GM12878 (cell line): ENCODE measurements at regions not wholly inside any gene's neighbourhood (a gene's known extent, or its start where the extent isn't known, plus 50 kb on each side); places are given as distances from the start of the nearest gene placed in this dataset.

Experiments used
- ATAC-seq: fragments of 200-7000 bp; cut with Tn5 transposase; 3 replicates; pipeline ENCODE4 v1.9.1; 2020; ENCODE audit warnings: mild to moderate bottlenecking, moderate library complexity
- BruUV-seq: library from RNA; stranded (reverse); fragments of 400-500 nt; replicated peaks from 2 replicates; lab custom pipeline; 2021; lab: Mats Ljungman, UMichigan
- CTCF ChIA-PET: fragments of 300-600 bp; sonication (Branson Sonifier 250); formaldehyde crosslinking; extraction: SDS; loops from one replicate; lab custom pipeline; 2021; ENCODE audit warnings: inconsistent platforms; lab: Yijun Ruan, JAX
- POLR2A ChIA-PET: fragments of 350-600 bp; formaldehyde crosslinking; extraction: SDS; loops from one replicate; lab custom pipeline; 2021; ENCODE audit warnings: inconsistent platforms; lab: Charles Lee
- RAD21 ChIA-PET: fragments of 300-600 bp; sonication (Branson Sonifier 250); formaldehyde crosslinking; loops from one replicate; lab custom pipeline; 2023; ENCODE audit warnings: antibody characterized with exemption; ENCODE audit not compliant: unreplicated experiment; lab: Charles Lee
- SMC1A ChIA-PET: fragments of 300-600 bp; sonication (Branson Sonifier 250); formaldehyde crosslinking; loops from one replicate; lab custom pipeline; 2023; ENCODE audit not compliant: unreplicated experiment, uncharacterized antibody; lab: Charles Lee
- DNase-seq: peaks from one replicate; pipeline ENCODE4 v3.0.0-alpha.2; 2011; ENCODE audit warnings: low read depth, low spot score
- FAIRE-seq: peaks from 3 replicates; lab custom pipeline; 2011; peaks lifted over from hg19 to GRCh38; lab: Jason Lieb, UNC
- H2AFZ ChIP-seq: 2 replicates; pipeline ENCODE4 v1.6.0; 2011; ENCODE audit warnings: low read depth, low read length, control low read depth; ENCODE audit not compliant: control insufficient read depth
- H3K27ac ChIP-seq: 2 replicates; pipeline ENCODE4 v1.5.1; 2011; ENCODE audit warnings: control low read depth; ENCODE audit not compliant: control insufficient read depth, insufficient read depth
- H3K27me3 ChIP-seq, 2 experiments: replicated peaks in 1 of 2; 2 replicates each; pipeline versions ENCODE4 v1.6.0 to v1.6.1; 2011; ENCODE audit warnings: low read length in 1 of 2; ENCODE audit not compliant: control insufficient read depth in 2 of 2, insufficient read depth in 2 of 2
- H3K36me3 ChIP-seq, 2 experiments: 2 replicates each; pipeline ENCODE4 v1.5.1; 2011; ENCODE audit warnings: low read length in 1 of 2; ENCODE audit not compliant: control insufficient read depth in 2 of 2, insufficient read depth in 2 of 2
- H3K4me1 ChIP-seq: 2 replicates; pipeline ENCODE4 v1.6.1; 2011; ENCODE audit warnings: mild to moderate bottlenecking, low read length, moderate library complexity, mixed read lengths; ENCODE audit not compliant: control insufficient read depth, insufficient read depth
- H3K4me2 ChIP-seq: 2 replicates; pipeline ENCODE4 v1.6.0; 2011; ENCODE audit warnings: control low read depth; ENCODE audit not compliant: control insufficient read depth, insufficient read depth
- H3K4me3 ChIP-seq: fragments of 200-600 bp; sonication (generic); 2 replicates; pipeline ENCODE4 v1.5.1; 2016
- H3K79me2 ChIP-seq: 2 replicates; pipeline ENCODE4 v1.6.0; 2011; ENCODE audit warnings: low read length; ENCODE audit not compliant: control insufficient read depth, insufficient read depth
- H3K9ac ChIP-seq: 2 replicates; pipeline ENCODE4 v1.8.0; 2011; ENCODE audit warnings: low read length, control low read depth, mixed read lengths; ENCODE audit not compliant: control insufficient read depth, insufficient read depth
- H3K9me3 ChIP-seq: replicated peaks from 3 replicates; pipeline ENCODE4 v1.5.1; 2011; ENCODE audit warnings: mild to moderate bottlenecking, low read length; ENCODE audit not compliant: control insufficient read depth, insufficient read depth
- H4K20me1 ChIP-seq: 2 replicates; pipeline ENCODE4 v1.6.0; 2011; ENCODE audit not compliant: control insufficient read depth, insufficient read depth
- CBX3 ChIP-seq: fragments of 200-600 bp; sonication (generic); IDR thresholded peaks from 2 replicates; pipeline ENCODE4 v1.6.1; 2016; ENCODE audit warnings: low read depth, borderline replicate concordance
- CEBPB ChIP-seq, 2 experiments: fragments of 150-350 bp in 1 of 2; IDR thresholded peaks; 2 replicates each; pipeline ENCODE4 v1.6.1; 2012 to 2014; ENCODE audit warnings: low read depth in 2 of 2, low read length in 2 of 2, borderline replicate concordance in 1 of 2, inconsistent platforms in 1 of 2
- EZH2 ChIP-seq: IDR thresholded peaks from 2 replicates; pipeline ENCODE4 v1.6.1; 2012; ENCODE audit warnings: low read depth, mild to moderate bottlenecking, control low read depth, inconsistent platforms, low read length, borderline replicate concordance; ENCODE audit not compliant: control insufficient read depth
- NFYB ChIP-seq: IDR thresholded peaks from 2 replicates; pipeline ENCODE4 v1.6.1; 2011; ENCODE audit warnings: low read depth, mild to moderate bottlenecking, low read length, improper control_type of control experiment, moderate library complexity; ENCODE audit not compliant: insufficient read depth
- RELB ChIP-seq: fragments of 450-650 bp; IDR thresholded peaks from 2 replicates; pipeline ENCODE4 v1.6.1; 2017; ENCODE audit warnings: low read depth, mild to moderate bottlenecking, moderate library complexity
- SKIL ChIP-seq: fragments of 450-650 bp; IDR thresholded peaks from 2 replicates; pipeline ENCODE4 v1.6.1; 2017; ENCODE audit warnings: mild to moderate bottlenecking, low read depth, inconsistent platforms; ENCODE audit not compliant: poor library complexity, severe bottlenecking
- SMAD5 ChIP-seq: IDR thresholded peaks from 2 replicates; pipeline ENCODE4 v1.6.1; 2016; ENCODE audit warnings: antibody characterized with exemption, low read depth
- SREBF2 ChIP-seq: IDR thresholded peaks from 2 replicates; pipeline ENCODE4 v1.6.1; 2012; ENCODE audit warnings: mild to moderate bottlenecking, low read length
- WRNIP1 ChIP-seq: IDR thresholded peaks from 2 replicates; pipeline ENCODE4 v1.6.1; 2011; ENCODE audit warnings: low read depth, low read length, improper control_type of control experiment, borderline replicate concordance
- ZNF217 ChIP-seq: fragments of 450-650 bp; IDR thresholded peaks from 2 replicates; pipeline ENCODE4 v1.6.1; 2017; ENCODE audit warnings: antibody characterized with exemption, mild to moderate bottlenecking
- ZNF24 ChIP-seq: fragments of 450-650 bp; IDR thresholded peaks from 2 replicates; pipeline ENCODE4 v1.6.1; 2017; ENCODE audit warnings: antibody characterized with exemption, mild to moderate bottlenecking
- WGBS: methylation state at CpG from one replicate; pipeline ENCODE4 v1.1.6; 2016; ENCODE audit warnings: low lambda C conversion rate; ENCODE audit not compliant: insufficient replicate concordance, insufficient coverage; ENCODE audit errors: missing lambda C conversion rate; 5-methylcytosine and 5-hydroxymethylcytosine counted together
- in situ Hi-C: fragments of 300-500 bp; cut with MboI; formaldehyde crosslinking; loops from 9 replicates; pipeline ENCODE4 v1.14.3; 2018; ENCODE audit warnings: mixed read lengths
- intact Hi-C: fragments of 100-400 bp; cut with micrococcal nuclease; formaldehyde crosslinking; loops from one replicate; pipeline ENCODE4 v1.14.2; 2022; ENCODE audit not compliant: unreplicated experiment
- TF ChIP-seq, protein P1 (sequence below): IDR thresholded peaks from 2 replicates; pipeline ENCODE4 v1.6.1; 2012; ENCODE audit warnings: improper control_type of control experiment, low read depth, low read length; ENCODE audit not compliant: insufficient replicate concordance

DNA sequence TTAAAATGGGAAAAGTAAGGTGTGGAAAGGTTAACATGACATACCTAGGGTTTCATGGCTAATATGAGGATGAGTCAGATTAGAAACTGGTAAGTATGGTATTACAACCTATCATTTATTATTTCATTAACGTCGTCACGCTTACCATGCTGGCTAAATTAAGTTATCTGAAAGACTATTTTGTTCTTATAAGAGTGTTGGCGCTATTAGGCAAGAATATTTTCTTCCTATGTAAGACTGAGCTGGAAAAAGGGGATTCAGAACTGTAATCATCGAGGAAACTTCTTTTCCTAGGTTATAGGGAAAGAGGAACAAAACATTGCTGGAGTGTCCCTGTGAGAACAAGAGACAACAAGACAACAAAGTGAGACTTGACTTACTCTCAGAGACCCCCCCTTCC, 440.8 kb downstream of the KCNJ2 start:
- no peak for DNase-seq
- H3K4me1 ChIP-seq, result no peaks in the 10 kb centered on the region
- H2AFZ ChIP-seq, result no peak overlapping the region
- TF ChIP-seq SKIL, result no peak
- no peak for TF ChIP-seq EZH2
- TF ChIP-seq ZNF217, result no peak
- TF ChIP-seq SMAD5, result no peak
- TF ChIP-seq, protein P1, sequence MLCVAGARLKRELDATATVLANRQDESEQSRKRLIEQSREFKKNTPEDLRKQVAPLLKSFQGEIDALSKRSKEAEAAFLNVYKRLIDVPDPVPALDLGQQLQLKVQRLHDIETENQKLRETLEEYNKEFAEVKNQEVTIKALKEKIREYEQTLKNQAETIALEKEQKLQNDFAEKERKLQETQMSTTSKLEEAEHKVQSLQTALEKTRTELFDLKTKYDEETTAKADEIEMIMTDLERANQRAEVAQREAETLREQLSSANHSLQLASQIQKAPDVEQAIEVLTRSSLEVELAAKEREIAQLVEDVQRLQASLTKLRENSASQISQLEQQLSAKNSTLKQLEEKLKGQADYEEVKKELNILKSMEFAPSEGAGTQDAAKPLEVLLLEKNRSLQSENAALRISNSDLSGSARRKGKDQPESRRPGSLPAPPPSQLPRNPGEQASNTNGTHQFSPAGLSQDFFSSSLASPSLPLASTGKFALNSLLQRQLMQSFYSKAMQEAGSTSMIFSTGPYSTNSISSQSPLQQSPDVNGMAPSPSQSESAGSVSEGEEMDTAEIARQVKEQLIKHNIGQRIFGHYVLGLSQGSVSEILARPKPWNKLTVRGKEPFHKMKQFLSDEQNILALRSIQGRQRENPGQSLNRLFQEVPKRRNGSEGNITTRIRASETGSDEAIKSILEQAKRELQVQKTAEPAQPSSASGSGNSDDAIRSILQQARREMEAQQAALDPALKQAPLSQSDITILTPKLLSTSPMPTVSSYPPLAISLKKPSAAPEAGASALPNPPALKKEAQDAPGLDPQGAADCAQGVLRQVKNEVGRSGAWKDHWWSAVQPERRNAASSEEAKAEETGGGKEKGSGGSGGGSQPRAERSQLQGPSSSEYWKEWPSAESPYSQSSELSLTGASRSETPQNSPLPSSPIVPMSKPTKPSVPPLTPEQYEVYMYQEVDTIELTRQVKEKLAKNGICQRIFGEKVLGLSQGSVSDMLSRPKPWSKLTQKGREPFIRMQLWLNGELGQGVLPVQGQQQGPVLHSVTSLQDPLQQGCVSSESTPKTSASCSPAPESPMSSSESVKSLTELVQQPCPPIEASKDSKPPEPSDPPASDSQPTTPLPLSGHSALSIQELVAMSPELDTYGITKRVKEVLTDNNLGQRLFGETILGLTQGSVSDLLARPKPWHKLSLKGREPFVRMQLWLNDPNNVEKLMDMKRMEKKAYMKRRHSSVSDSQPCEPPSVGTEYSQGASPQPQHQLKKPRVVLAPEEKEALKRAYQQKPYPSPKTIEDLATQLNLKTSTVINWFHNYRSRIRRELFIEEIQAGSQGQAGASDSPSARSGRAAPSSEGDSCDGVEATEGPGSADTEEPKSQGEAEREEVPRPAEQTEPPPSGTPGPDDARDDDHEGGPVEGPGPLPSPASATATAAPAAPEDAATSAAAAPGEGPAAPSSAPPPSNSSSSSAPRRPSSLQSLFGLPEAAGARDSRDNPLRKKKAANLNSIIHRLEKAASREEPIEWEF, result no peak
- no peak for TF ChIP-seq NFYB
- no peak for TF ChIP-seq CEBPB (IDR thresholded peaks at IDR 0.05; ENCODE audit: borderline replicate concordance in 1 of 2, low read depth in 2 of 2, low read length in 2 of 2)
- no peak for TF ChIP-seq RELB
- no peak for TF ChIP-seq WRNIP1
- TF ChIP-seq CBX3, result no peak
- no peak for TF ChIP-seq SREBF2
- no peak for TF ChIP-seq ZNF24
- ChIA-PET CTCF (no interaction called here), POLR2A (no interaction called here), SMC1A (interaction anchor here (0.6 to 0.9 kb wide), 2 partner anchors 1042 to 1082 kb away, joined by 3 to 5 read pairs; no protein-coding TSS in a partner anchor), RAD21 (no interaction called here)
- no peak for FAIRE-seq
- intact Hi-C loops, result no loop called here
- BruUV-seq, result no TSS peak
- no peaks in the 10 kb centered on the region for H3K79me2 ChIP-seq
- no peak for ATAC-seq
- 14% methylated on average over 5 of the region's 5 CpGs for WGBS
- H3K4me3 ChIP-seq, result no peak overlapping the region
- H3K9ac ChIP-seq, result no peak overlapping the region
- no peaks in the 10 kb centered on the region; the same call in 1 of the 2 replicates for H4K20me1 ChIP-seq
- no peaks in the 10 kb centered on the region for H3K27me3 ChIP-seq
- no peak overlapping the region for H3K27ac ChIP-seq
- in situ Hi-C loops, result no loop called here
- H3K4me2 ChIP-seq, result no peak overlapping the region
- H3K9me3 ChIP-seq, result no peaks in the 10 kb centered on the region
- H3K36me3 ChIP-seq, result no peaks in the 10 kb centered on the region
